ES-I3 (cell line): ENCODE measurements at regions not wholly inside any gene's neighbourhood (a gene's known extent, or its start where the extent isn't known, plus 50 kb on each side); places are given as distances from the start of the nearest gene placed in this dataset.
"Not testable (repeated sequence)": the region's sequence is repeated elsewhere in the genome, so short reads cannot be mapped to it uniquely, and the experiment has no call there.

Experiments used
- H3K36me3 ChIP-seq: 2 replicates; pipeline ENCODE4 v1.6.1; 2013; ENCODE audit warnings: mild to moderate bottlenecking, low read length, control low read depth, moderate library complexity; ENCODE audit not compliant: insufficient read depth
- H3K4me1 ChIP-seq: 2 replicates; pipeline ENCODE4 v1.6.1; 2013; ENCODE audit warnings: mild to moderate bottlenecking, control low read depth, low read length; ENCODE audit not compliant: insufficient read depth
- H3K9ac ChIP-seq: 2 replicates; pipeline ENCODE4 v1.6.1; 2013; ENCODE audit warnings: low read depth, mild to moderate bottlenecking, low read length, moderate library complexity
- H3K9me3 ChIP-seq: 2 replicates; pipeline ENCODE4 v1.6.1; 2013; ENCODE audit warnings: mild to moderate bottlenecking, low read length, moderate library complexity; ENCODE audit not compliant: control insufficient read depth, insufficient read depth

- no peak overlapping the region for H3K9ac ChIP-seq
- H3K4me1 ChIP-seq: no peaks in the 10 kb centered on the region
- H3K9me3 ChIP-seq: no peaks in the 10 kb centered on the region
- H3K36me3 ChIP-seq: no peaks in the 10 kb centered on the region
These were observed 445.8 kb upstream of the ISX start for GRCh38 chr22:34620161-34620560.

- Histone ChIP-seq H3K9ac (no peak overlapping the region), H3K36me3 (no peaks in the 10 kb centered on the region), H3K9me3 (no peaks in the 10 kb centered on the region), H3K4me1 (no peaks in the 10 kb centered on the region)
These were observed 445.1 kb upstream of the ISX start for GRCh38 chr22:34620832-34621231.

DNA sequence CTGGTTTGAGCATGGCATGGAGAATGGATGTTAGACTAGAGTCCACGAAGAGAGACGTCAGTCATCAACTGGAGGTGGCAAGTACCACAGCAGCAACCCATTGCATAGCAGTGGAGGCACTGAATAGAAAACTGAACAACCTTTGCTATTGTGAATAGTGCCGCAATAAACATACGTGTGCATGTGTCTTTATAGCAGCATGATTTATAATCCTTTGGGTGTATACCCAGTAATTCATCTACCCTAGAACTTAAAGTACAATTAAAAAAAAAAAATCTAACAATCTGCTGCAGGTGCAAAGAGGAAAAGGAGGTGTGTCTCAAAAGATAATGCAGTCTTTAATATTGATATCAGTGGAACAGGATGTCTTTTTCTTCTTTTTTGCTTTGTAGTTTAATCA lies 443.4 kb upstream of the ISX start:
- H3K9ac ChIP-seq: no peak overlapping the region
- peaks cover 6% of the 10 kb centered on the region for H3K9me3 ChIP-seq
- no peaks in the 10 kb centered on the region for H3K36me3 ChIP-seq
- H3K4me1 ChIP-seq: no peaks in the 10 kb centered on the region

GRCh38 chr22:34623580-34623979 lies 442.4 kb upstream of the ISX start:
- Histone ChIP-seq H3K36me3 (no peaks in the 10 kb centered on the region), H3K9me3 (peaks cover 6% of the 10 kb centered on the region), H3K4me1 (no peaks in the 10 kb centered on the region), H3K9ac (no peak overlapping the region)

- H3K9ac ChIP-seq, H3K9me3 ChIP-seq, H3K4me1 ChIP-seq, H3K36me3 ChIP-seq: not testable (repeated sequence)
These were observed 440.1 kb upstream of the ISX start for GRCh38 chr22:34625892-34626291.

- H3K36me3 ChIP-seq: no peaks in the 10 kb centered on the region
These were observed 427.8 kb upstream of the ISX start for GRCh38 chr22:34638128-34638527.

GRCh38 chr22:34639911-34640310 lies 426.0 kb upstream of the ISX start:
- Histone ChIP-seq H3K9ac (no peak overlapping the region), H3K9me3 (no peaks in the 10 kb centered on the region), H3K4me1 (no peaks in the 10 kb centered on the region), H3K36me3 (no peaks in the 10 kb centered on the region)

More at GRCh38 chr22:34638128-34638527, 427.8 kb upstream of the ISX start:
- Histone ChIP-seq H3K4me1 (peaks cover 5% of the 10 kb centered on the region; the same call in 1 of the 2 replicates), H3K9ac (no peak overlapping the region), H3K9me3 (no peaks in the 10 kb centered on the region)

DNA sequence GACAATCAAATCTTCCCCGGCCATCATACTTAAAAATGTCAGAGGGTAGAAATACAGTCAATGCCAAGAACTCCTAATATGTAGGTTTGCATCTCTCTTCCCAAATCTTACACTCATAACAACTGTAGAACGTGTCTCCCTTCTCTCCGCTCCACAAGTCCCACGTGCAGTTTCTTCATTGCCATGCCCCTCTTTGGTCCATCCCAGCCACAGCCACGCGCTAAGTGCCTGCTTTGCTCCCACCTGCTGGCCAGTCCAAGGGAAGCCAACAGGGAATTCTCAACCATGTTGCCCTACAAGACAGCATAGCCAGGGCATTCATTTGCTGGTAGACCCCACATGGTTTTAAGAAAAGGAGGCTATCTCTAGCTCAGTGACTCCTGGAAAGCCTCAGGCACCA lies 420.6 kb upstream of the ISX start:
- Histone ChIP-seq H3K36me3 (no peaks in the 10 kb centered on the region), H3K9me3 (no peaks in the 10 kb centered on the region), H3K9ac (no peak overlapping the region), H3K4me1 (no peaks in the 10 kb centered on the region)

- no peaks in the 10 kb centered on the region for H3K9me3 ChIP-seq
- H3K9ac ChIP-seq: no peak overlapping the region
- no peaks in the 10 kb centered on the region for H3K36me3 ChIP-seq
- H3K4me1 ChIP-seq: no peaks in the 10 kb centered on the region
These were observed 397.0 kb upstream of the ISX start for GRCh38 chr22:34669001-34669400.

DNA sequence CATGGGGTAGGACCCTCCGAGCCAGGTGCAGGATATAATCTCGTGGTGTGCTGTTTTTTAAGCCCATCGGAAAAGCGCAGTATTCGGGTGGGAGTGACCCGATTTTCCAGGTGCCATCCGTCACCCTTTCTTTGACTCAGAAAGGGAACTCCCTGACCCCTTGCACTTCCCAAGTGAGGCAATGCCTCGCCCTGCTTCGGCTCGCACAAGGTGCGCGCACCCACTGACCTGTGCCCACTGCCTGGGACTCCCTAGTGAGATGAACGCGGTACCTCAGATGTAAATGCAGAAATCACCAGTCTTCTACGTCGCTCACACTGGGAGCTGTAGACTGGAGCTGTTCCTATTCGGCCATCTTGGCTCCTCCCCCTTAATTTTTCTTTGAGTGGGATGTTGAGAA lies 382.9 kb upstream of the ISX start:
- not testable (repeated sequence) for H3K9me3 ChIP-seq, H3K36me3 ChIP-seq, H3K9ac ChIP-seq, H3K4me1 ChIP-seq

GRCh38 chr22:34684278-34684677 lies 381.7 kb upstream of the ISX start:
- not testable (repeated sequence) for H3K36me3 ChIP-seq, H3K4me1 ChIP-seq, H3K9ac ChIP-seq, H3K9me3 ChIP-seq

DNA sequence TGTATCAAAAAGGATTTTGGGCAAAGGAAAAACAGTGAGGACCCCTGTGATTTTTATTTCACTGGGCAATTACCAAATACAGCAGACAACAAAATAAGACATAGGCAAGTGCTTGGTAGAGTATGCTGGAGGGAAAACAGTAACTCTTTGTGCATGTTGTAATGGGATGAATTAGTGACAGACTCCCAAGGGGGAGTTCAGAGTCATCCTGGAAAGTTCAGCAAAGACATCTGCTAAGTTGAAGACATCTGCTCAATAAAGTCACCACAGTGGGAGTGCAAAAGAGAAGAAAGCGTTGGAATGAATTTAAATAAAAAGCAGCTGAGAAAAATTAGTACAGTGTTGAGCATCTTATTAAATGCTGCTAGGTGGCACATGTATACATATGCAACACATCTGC lies 378.8 kb upstream of the ISX start:
- H3K4me1 ChIP-seq: no peaks in the 10 kb centered on the region
- no peak overlapping the region for H3K9ac ChIP-seq
- H3K36me3 ChIP-seq: no peaks in the 10 kb centered on the region
- H3K9me3 ChIP-seq: no peaks in the 10 kb centered on the region; the same call in 1 of the 2 replicates

DNA sequence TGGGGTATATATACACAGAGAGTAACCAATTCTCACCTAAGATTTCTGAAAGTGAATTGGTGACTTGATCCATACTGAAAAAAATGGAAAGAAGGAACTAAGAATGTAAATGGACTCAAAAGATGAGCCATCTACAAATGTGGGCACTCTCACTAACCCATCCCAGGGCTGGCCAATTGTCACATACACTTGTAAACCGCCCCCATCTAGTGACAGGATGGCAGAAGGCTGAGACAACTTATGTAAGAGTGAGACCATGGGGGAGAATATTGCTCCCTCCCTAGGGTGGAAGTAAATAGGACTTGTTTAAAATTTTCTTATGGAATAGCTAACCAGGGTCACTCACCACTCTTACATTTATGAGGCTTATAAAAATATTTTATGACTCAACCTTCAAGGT lies 377.1 kb upstream of the ISX start:
- no peak overlapping the region for H3K9ac ChIP-seq
- no peaks in the 10 kb centered on the region for H3K36me3 ChIP-seq
- no peaks in the 10 kb centered on the region for H3K9me3 ChIP-seq
- H3K4me1 ChIP-seq: no peaks in the 10 kb centered on the region

- Histone ChIP-seq H3K9me3 (no peaks in the 10 kb centered on the region), H3K36me3 (no peaks in the 10 kb centered on the region), H3K9ac (no peak overlapping the region), H3K4me1 (no peaks in the 10 kb centered on the region)
These were observed 369.4 kb upstream of the ISX start for GRCh38 chr22:34696557-34696956.

DNA sequence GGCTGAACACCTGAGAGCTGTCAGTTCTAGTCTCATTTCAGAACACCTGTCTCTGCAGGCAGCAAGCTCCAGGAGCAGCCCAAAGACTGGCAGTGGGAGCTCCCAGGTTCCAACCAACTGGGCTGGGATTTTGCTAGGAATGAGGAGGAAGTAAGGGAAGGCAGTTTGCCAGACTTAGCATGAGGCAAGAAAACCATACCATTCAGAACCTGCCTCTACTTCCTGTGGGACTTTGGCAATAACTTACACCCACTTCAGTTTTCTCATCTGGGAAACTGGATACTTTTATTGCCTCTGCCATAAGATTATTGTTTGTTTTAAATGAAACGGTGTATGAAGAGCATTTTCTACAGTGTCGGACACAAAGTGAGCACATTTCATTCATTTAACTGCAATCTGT lies 363.7 kb upstream of the ISX start:
- no peaks in the 10 kb centered on the region for H3K4me1 ChIP-seq
- H3K9ac ChIP-seq: no peak overlapping the region
- H3K36me3 ChIP-seq: no peaks in the 10 kb centered on the region
- no peaks in the 10 kb centered on the region for H3K9me3 ChIP-seq

DNA sequence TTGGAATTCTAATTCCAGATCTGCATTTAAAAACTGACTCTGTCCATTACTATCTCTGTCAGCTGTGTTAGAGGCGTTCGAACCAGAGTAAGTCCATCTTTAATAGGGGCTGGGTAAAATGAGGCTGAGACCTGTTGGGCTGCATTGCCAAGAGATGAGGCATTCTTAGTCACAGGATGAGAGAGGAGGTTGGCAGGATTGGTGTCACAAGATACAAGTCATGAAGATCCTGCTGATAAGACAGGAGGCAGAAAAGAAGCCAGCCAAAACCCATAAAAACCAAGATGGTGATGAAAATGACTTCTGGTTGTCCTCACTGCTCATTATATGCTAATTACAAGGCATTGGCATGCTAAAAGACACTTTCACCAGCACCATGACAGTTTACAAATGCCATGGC lies 356.3 kb upstream of the ISX start:
- Histone ChIP-seq H3K9me3 (no peaks in the 10 kb centered on the region), H3K4me1 (no peaks in the 10 kb centered on the region), H3K36me3 (no peaks in the 10 kb centered on the region), H3K9ac (no peak overlapping the region)
